GM21529 (cell line): ENCODE measurements at regions not wholly inside any gene's neighbourhood (a gene's known extent, or its start where the extent isn't known, plus 50 kb on each side); places are given as distances from the start of the nearest gene placed in this dataset.

Experiments used
- ATAC-seq: cut with Tn5 transposase; IDR thresholded peaks from one replicate; pipeline ENCODE4 v1.9.1; 2021; ENCODE audit not compliant: unreplicated experiment

- ATAC-seq: no peak
Measured at GRCh38 chr2:180662941-180663471, 317.4 kb upstream of the UBE2E3 start.

- no peak for ATAC-seq
Measured at GRCh38 chr2:180662521-180662920, 317.9 kb upstream of the UBE2E3 start.

DNA sequence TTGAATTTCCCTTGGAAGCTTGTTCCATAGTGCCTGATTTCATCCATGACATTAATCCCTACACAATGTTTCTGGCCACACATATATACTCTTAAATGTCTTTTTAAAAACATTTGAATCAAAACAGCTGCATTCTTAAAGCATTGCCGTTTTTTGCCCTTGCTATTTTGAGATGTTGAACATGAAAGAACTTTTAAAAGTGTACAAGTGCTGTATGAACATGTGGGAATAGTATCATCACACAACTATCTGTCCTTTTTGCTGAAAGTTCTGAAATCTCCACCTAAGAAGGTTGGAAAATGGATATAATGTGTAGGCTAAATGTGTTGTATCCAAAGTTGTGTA lies 318.7 kb upstream of the UBE2E3 start:
- no peak for ATAC-seq

GRCh38 chr2:180660881-180661685 lies 319.3 kb upstream of the UBE2E3 start:
- no peak for ATAC-seq

- no peak for ATAC-seq
Measured at GRCh38 chr2:180660207-180660606, 320.2 kb upstream of the UBE2E3 start.

GRCh38 chr2:180657054-180657453 lies 323.4 kb upstream of the UBE2E3 start:
- no peak for ATAC-seq

DNA sequence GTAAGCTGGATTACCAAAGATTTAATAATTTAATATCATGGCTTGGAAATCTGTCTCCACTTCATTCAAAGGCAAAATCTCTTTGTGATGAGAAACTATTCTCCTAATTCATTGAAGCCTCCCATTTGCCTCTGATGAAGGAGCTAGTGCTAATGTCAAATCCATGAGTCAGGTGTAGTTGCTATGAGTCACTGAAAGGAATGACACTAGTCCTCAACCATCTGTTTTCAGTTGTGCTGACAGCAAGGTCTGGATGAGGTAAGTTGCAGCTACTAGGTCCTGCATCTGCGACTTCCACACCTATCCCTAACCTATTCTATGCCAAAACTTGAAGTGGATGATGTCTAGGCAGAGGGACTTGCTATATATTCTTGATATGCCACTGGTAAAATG lies 324.0 kb upstream of the UBE2E3 start:
- no peak for ATAC-seq

- no peak for ATAC-seq
Measured at GRCh38 chr2:180655842-180656454, 324.5 kb upstream of the UBE2E3 start.

DNA sequence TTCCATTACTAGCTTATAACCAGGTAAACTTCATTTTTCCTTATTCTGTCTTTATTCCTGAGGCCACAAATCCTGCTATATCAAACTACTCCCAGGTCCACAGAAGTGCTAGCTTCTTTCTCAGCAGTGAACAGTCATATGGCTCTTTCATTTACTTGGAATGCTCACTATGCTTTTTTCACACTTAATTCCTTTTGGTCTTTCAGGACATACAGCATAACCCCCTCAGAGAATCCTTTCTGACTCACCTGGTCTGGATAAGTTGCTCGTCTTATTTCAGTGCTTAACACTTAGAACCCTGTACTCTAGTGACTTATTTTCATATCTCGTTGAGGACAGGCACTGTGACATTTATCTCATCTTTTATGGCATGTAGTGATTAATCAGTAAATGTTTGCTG lies 325.0 kb upstream of the UBE2E3 start:
- ATAC-seq: no peak

- ATAC-seq: no peak
Measured at GRCh38 chr2:180653481-180653880, 326.9 kb upstream of the UBE2E3 start.

GRCh38 chr2:180652794-180653193 lies 327.6 kb upstream of the UBE2E3 start:
- ATAC-seq: no peak

GRCh38 chr2:180651596-180651995 lies 328.8 kb upstream of the UBE2E3 start:
- no peak for ATAC-seq

DNA sequence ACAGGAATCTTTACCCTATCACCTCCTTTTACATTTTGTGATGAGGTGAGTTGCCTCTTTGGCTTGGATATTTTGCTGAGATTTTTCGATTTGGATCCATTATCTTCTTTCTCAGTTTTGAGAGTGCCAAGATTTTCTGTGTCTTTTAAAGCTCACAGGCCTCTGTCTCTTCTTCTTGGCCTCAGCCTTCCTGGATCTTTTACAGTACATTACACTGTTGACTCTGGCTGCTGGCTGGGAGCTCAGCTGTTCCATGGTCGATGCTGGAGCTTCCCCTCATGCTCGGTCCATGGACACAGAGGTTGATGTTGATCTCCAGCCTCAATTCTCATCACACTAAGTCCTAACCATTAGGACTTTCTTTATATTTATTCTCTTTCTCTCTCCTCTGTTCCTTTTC lies 332.8 kb upstream of the UBE2E3 start:
- no peak for ATAC-seq

- ATAC-seq: no peak
Measured at GRCh38 chr2:180647221-180647620, 333.2 kb upstream of the UBE2E3 start.

DNA sequence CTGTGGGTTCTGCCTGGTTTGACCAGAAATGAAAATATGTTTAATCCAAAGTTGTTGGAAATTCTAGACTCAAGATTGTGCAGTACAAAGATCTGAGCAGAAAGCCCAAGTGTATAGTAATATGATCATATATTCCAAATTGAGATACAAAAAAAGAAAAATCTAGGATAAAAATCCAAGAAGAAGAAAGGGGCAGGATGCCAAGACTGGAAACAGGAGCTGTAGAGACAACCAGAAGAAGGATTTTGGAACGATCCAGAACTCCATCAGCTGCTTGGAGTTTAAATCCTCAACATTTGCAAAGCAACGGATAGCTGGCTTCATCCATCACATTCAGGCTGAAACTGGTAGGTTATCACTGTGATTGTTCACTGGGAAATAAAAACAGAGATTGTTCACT lies 333.6 kb upstream of the UBE2E3 start:
- ATAC-seq: no peak

DNA sequence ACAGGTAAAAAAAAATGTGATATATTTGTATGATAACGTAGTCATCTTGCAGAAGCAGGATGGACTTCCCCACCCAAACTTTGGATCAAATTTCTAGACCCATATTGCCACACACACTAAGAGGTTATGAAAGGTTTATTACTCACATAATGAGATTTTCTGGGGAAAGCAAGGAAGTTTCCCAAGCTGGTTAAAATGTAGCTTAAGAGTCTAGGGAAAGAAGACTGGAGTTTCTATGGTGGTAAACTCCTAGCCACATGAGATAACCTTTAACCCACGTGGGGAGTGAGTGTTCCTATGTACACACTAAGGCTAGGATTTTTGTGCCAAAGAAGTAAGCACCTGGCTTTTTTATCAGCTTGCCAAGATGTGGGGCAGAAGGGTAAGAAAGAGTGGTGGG lies 335.7 kb upstream of the UBE2E3 start:
- ATAC-seq: no peak

GRCh38 chr2:180630756-180631155 lies 349.6 kb upstream of the UBE2E3 start:
- ATAC-seq: no peak

DNA sequence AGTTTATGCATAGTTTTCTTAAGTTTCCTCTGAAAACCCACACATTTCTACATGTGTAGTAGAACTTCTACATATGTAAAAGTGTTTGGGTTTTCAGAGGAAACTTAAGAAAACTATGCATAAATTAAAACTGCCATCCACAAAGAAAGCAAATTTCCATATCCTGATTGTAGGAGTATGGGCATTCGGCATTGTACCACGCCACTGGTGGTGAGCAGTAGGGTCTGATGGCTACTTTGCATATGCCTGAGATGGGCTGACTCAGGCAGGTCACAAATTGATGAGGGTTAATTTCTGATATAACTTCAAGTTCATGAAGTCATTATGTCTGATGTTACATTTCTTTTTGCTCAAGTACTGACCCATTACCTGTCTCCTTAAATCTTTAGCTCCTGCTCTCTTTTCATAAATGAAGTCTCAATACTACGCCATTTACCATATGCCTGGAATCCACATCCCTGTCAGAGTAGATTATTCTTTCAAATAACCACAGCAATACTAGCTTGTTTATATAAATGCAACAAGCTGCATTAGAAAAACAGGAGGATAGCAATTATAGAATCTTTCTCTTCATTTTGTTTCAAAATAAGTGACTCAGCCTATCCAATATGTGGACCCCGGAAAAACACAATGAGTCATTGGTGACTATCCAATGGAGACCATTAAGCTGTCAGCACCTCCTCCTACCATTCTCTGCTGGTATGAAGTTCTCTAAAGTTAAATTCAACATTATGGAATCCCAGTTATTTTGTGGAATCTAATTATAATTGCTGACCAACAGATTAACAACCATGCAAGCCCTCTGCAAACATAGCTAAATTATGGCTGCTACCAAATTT lies 355.2 kb upstream of the UBE2E3 start:
- no peak for ATAC-seq

GRCh38 chr2:180621941-180622918 lies 358.2 kb upstream of the UBE2E3 start:
- ATAC-seq: no peak

GRCh38 chr2:180621366-180621765 lies 359.0 kb upstream of the UBE2E3 start:
- no peak for ATAC-seq

GRCh38 chr2:180618570-180618969 lies 361.8 kb upstream of the UBE2E3 start:
- no peak for ATAC-seq
